ENCODE measurements at regions not wholly inside any gene's neighbourhood (a gene's known extent, or its start where the extent isn't known, plus 50 kb on each side); places are given as distances from the start of the nearest gene placed in this dataset.
"Not testable (repeated sequence)": the region's sequence is repeated elsewhere in the genome, so short reads cannot be mapped to it uniquely, and the experiment has no call there.

DNA sequence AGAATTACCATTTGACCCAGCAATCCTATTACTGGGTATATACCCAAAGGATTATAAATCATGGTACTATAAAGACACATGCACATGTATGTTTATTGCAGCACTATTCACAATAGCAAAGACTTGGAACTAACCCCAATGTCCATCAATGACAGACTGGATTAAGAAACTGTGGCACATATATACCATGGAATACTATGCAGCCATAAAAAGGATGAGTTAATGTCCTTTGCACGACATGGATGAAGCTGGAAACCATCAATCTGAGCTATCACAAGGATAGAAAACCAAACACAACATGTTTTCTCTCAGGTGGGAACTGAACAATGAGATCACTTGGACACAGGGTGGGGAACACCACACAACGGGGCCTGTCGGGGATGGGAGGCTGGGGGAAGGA, 123.4 kb upstream of the RIOK3 start:
- H3K36me3 ChIP-seq (ENCODE audit: control insufficient read depth, insufficient read depth, low read length); H3K4me1 ChIP-seq (ENCODE audit: control insufficient read depth, insufficient read depth, low read length); H3K27ac ChIP-seq (ENCODE audit: insufficient read depth, low read depth, low read length, poor library complexity, severe bottlenecking); H3K9me3 ChIP-seq (ENCODE audit: control insufficient read depth, low read length); H3K4me3 ChIP-seq (ENCODE audit: insufficient read depth, low read depth, low read length); H3K27me3 ChIP-seq (ENCODE audit: control insufficient read depth, insufficient read depth, low read length, poor library complexity, severe bottlenecking): not testable (repeated sequence)
- WGBS, 2 experiments, result 93 to 97% methylated on average over 3 of the region's 3 CpGs

DNA sequence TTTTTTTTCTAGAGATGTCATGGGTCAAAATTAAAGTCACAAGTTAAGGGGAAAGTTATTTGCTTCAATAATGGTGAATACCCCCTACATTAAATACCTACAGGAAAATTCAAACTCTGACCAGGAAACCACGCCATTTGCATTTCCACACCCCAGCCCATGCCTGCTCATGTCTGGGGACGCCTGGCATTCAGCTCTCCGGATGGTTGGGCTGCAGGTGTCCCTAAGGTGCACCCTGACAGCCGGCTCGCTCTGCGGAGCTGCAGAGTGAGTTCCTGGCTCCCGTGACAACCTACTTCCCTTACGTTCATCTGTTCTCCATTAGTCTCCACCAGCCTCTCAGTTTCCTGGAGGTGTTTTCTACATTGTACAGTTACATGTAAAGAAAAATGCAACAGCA, 122.7 kb upstream of the RIOK3 start:
- Histone ChIP-seq H3K27ac (ENCODE audit: insufficient read depth, low read depth, low read length, poor library complexity, severe bottlenecking) (no peak overlapping the region), H3K4me3 (ENCODE audit: insufficient read depth, low read depth, low read length) (no peak overlapping the region), H3K4me1 (ENCODE audit: control insufficient read depth, insufficient read depth, low read length) (no peaks in the 10 kb centered on the region), H3K36me3 (ENCODE audit: control insufficient read depth, insufficient read depth, low read length) (no peaks in the 10 kb centered on the region), H3K9me3 (ENCODE audit: control insufficient read depth, low read length) (no peaks in the 10 kb centered on the region), H3K27me3 (ENCODE audit: control insufficient read depth, insufficient read depth, low read length, poor library complexity, severe bottlenecking) (no peaks in the 10 kb centered on the region)
- 91 to 95% methylated on average over 8 of the region's 8 CpGs for WGBS, 2 experiments

DNA sequence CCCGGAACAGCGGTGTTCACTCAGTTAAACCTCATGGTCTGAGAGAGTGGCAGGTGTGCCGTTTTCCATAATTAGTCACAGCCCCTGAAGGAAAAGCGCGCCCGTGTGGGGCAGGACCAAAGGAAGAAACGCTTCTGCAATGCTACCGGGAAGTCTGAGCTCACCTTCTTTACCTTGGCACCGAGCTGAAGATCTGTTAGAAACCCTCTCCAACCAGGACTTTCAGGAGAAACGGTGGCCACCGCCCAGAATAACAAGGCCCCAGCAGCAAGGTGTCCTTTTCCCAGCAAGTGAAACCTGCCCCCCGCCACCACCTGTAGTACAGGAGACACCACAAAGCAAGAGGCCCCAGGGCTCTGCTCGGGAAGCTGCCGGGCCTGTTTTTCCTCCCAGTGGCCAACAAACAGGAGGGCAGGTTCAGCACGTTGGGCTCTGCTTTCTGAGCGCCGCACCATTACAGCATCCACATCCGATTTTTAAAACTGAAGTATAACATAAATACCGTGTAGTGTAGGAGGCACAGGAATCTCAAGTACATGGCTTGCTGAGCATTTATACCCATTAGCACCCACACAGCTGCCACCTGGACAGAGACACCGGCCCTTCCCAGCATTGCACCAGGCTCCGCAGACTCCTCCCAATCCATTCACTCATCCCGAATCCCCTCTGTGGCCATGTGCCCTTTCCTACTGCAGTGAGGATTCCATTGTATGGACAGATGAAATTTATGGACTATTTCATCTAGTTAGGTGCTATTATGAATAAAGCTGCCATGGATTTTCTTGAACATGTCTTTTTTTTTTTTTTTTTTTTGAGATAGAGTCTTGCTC, 121.8 kb upstream of the RIOK3 start:
- H3K4me1 ChIP-seq (ENCODE audit: control insufficient read depth, insufficient read depth, low read length), result no peaks in the 10 kb centered on the region
- H3K27ac ChIP-seq (ENCODE audit: insufficient read depth, low read depth, low read length, poor library complexity, severe bottlenecking), result no peak overlapping the region
- no peaks in the 10 kb centered on the region for H3K36me3 ChIP-seq (ENCODE audit: control insufficient read depth, insufficient read depth, low read length)
- 84 to 88% methylated on average over 21 to 22 of the region's 22 CpGs for WGBS, 2 experiments
- no peak overlapping the region for H3K4me3 ChIP-seq (ENCODE audit: insufficient read depth, low read depth, low read length)
- H3K9me3 ChIP-seq (ENCODE audit: control insufficient read depth, low read length), result no peaks in the 10 kb centered on the region
- H3K27me3 ChIP-seq (ENCODE audit: control insufficient read depth, insufficient read depth, low read length, poor library complexity, severe bottlenecking), result no peaks in the 10 kb centered on the region

DNA sequence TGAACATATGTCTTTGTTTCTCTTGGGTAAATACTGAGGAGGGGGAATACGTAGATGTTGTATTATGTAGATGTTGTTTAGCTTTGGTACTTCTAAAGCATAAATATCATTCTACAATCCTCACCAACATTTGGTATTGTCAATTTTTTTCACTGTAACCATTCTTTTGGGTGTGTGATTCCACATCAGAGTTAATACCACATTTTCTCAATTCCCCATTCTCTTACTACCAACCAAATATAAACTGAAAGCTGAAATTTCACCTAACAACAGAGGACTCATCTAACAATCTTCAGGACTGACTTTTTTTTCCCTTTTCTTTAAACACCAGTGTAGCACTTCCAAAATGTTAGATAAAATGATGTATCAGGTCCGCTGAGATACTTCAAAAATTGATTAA, 120.7 kb upstream of the RIOK3 start:
- H3K4me3 ChIP-seq (ENCODE audit: insufficient read depth, low read depth, low read length), result no peak overlapping the region
- no peaks in the 10 kb centered on the region for H3K9me3 ChIP-seq (ENCODE audit: control insufficient read depth, low read length)
- H3K27ac ChIP-seq (ENCODE audit: insufficient read depth, low read depth, low read length, poor library complexity, severe bottlenecking), result no peak overlapping the region
- H3K27me3 ChIP-seq (ENCODE audit: control insufficient read depth, insufficient read depth, low read length, poor library complexity, severe bottlenecking), result no peaks in the 10 kb centered on the region
- WGBS, 2 experiments, result 100% methylated on average over 1 of the region's 2 CpGs; no CpG with 5 or more reads in 1 of the 2 experiments
- no peaks in the 10 kb centered on the region for H3K4me1 ChIP-seq (ENCODE audit: control insufficient read depth, insufficient read depth, low read length)
- no peaks in the 10 kb centered on the region for H3K36me3 ChIP-seq (ENCODE audit: control insufficient read depth, insufficient read depth, low read length)

DNA sequence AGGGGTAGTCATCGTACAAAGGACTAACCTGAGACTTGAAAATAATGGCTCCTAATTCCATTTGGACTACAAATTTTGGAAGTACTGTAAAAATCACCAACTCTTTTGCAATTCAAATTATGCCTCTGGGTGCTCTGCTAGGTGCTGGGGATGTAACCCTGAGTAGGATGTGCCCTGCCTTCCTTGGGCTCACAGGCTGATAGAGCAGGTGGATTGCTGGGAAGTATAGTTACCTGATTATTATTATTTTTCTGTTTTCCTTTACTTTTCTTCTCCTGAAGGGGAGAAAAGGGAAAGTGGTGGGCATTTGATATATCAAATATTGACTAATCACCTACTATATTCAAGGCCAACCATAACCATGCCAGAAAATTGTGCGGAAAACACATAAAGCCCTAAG, 119.3 kb upstream of the RIOK3 start:
- no peaks in the 10 kb centered on the region for H3K27me3 ChIP-seq (ENCODE audit: control insufficient read depth, insufficient read depth, low read length, poor library complexity, severe bottlenecking)
- no peak overlapping the region for H3K4me3 ChIP-seq (ENCODE audit: insufficient read depth, low read depth, low read length)
- WGBS, 2 experiments, result 0 to 47% methylated on average over 1 to 2 of the region's 2 CpGs
- no peaks in the 10 kb centered on the region for H3K36me3 ChIP-seq (ENCODE audit: control insufficient read depth, insufficient read depth, low read length)
- no peak overlapping the region for H3K27ac ChIP-seq (ENCODE audit: insufficient read depth, low read depth, low read length, poor library complexity, severe bottlenecking)
- no peaks in the 10 kb centered on the region for H3K9me3 ChIP-seq (ENCODE audit: control insufficient read depth, low read length)
- H3K4me1 ChIP-seq (ENCODE audit: control insufficient read depth, insufficient read depth, low read length), result no peaks in the 10 kb centered on the region

DNA sequence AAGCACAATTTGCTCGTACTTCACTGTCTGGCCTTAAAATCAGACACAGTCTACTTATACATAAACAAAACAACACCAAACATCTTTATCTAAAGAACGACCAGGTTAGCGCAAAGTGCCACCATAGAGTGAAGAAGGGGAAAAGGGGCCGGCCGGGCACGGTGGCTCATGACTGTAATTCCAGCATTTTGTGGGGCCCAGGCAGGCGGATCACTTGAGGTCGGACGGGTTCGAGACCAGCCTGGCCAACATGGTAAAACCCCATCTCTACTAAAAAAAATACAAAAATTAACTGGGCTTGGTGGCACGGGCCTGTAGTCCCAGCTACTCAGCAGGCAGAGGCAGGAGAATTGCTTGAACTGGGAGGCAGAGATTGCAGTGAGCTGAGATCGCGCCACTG, 118.5 kb upstream of the RIOK3 start:
- Histone ChIP-seq H3K36me3 (ENCODE audit: control insufficient read depth, insufficient read depth, low read length) (no peaks in the 10 kb centered on the region), H3K27ac (ENCODE audit: insufficient read depth, low read depth, low read length, poor library complexity, severe bottlenecking) (no peak overlapping the region), H3K9me3 (ENCODE audit: control insufficient read depth, low read length) (no peaks in the 10 kb centered on the region), H3K4me3 (ENCODE audit: insufficient read depth, low read depth, low read length) (no peak overlapping the region), H3K27me3 (ENCODE audit: control insufficient read depth, insufficient read depth, low read length, poor library complexity, severe bottlenecking) (no peaks in the 10 kb centered on the region), H3K4me1 (ENCODE audit: control insufficient read depth, insufficient read depth, low read length) (no peaks in the 10 kb centered on the region)
- WGBS, 2 experiments, result 88 to 93% methylated on average over 13 of the region's 13 CpGs

DNA sequence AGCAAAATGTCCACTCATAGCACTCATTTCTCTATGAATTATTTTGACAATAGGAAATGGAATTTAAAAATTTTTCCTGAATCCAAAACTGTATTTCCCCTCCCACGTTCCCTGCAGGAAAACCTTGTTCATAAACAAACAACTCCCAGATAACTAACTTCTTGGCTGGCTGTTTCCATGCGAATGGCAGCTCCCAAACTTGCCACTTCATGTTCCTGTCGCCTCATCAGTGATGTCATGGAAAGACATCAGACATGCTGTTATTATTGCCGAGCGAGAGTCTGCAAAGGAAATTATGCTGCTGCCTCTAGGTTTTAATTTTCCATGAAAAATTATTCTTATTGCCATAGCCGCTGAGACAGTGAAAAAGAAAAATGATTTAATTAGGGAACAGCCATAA, 117.0 kb upstream of the RIOK3 start:
- H3K27ac ChIP-seq (ENCODE audit: insufficient read depth, low read depth, low read length, poor library complexity, severe bottlenecking), result no peak overlapping the region
- WGBS, 2 experiments, result 93 to 95% methylated on average over 6 of the region's 6 CpGs
- no peak overlapping the region for H3K4me3 ChIP-seq (ENCODE audit: insufficient read depth, low read depth, low read length)

DNA sequence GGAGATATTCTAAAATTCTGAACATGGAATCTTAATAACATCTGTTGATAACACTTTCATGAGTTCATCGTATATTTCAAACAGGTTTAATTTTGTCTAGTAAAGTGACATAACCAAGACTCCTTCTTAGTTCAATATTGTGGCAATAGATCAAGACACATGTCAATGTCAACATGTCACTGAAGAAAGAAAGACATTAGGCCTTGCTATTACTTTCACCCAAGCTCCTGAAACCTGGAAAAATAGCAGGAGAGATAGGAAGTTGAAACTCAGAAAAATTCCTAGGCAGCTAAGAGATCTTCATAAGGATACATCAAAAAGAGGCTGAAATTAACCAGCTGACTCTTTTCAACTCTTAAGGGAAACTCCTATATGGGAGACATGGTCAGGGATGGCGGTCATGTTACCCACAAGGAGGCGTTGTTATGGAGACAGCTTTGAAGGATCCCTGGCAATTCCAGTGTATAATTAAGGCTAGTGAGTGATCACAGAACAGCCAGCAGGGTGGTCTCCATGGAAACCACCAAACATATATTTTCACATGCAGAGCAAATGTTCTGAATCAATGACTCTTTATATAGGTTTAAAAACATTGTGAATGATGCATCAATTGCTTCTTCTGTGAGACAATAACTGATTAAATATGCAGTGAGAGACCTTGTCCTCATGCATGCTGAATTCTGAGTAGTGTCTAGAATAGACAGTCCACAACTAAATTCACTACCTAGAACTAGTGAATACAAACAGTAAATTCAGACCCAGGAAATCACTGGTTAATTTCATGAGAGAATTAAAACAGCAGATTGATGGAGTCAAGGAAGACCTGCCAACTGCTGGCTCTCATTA, 115.3 kb upstream of the RIOK3 start:
- H3K4me3 ChIP-seq (ENCODE audit: insufficient read depth, low read depth, low read length), result no peak overlapping the region
- no peaks in the 10 kb centered on the region for H3K9me3 ChIP-seq (ENCODE audit: control insufficient read depth, low read length)
- H3K4me1 ChIP-seq (ENCODE audit: control insufficient read depth, insufficient read depth, low read length), result no peaks in the 10 kb centered on the region
- WGBS, 2 experiments, result 80 to 81% methylated on average over 2 to 3 of the region's 3 CpGs
- H3K36me3 ChIP-seq (ENCODE audit: control insufficient read depth, insufficient read depth, low read length), result no peaks in the 10 kb centered on the region
- peak overlapping the region; percentile 55 for H3K27ac ChIP-seq (ENCODE audit: insufficient read depth, low read depth, low read length, poor library complexity, severe bottlenecking)
- H3K27me3 ChIP-seq (ENCODE audit: control insufficient read depth, insufficient read depth, low read length, poor library complexity, severe bottlenecking), result no peaks in the 10 kb centered on the region

More for the DNA sequence above, 117.0 kb upstream of the RIOK3 start:
- Histone ChIP-seq H3K9me3 (ENCODE audit: control insufficient read depth, low read length) (no peaks in the 10 kb centered on the region), H3K36me3 (ENCODE audit: control insufficient read depth, insufficient read depth, low read length) (no peaks in the 10 kb centered on the region), H3K4me1 (ENCODE audit: control insufficient read depth, insufficient read depth, low read length) (no peaks in the 10 kb centered on the region), H3K27me3 (ENCODE audit: control insufficient read depth, insufficient read depth, low read length, poor library complexity, severe bottlenecking) (no peaks in the 10 kb centered on the region)

DNA sequence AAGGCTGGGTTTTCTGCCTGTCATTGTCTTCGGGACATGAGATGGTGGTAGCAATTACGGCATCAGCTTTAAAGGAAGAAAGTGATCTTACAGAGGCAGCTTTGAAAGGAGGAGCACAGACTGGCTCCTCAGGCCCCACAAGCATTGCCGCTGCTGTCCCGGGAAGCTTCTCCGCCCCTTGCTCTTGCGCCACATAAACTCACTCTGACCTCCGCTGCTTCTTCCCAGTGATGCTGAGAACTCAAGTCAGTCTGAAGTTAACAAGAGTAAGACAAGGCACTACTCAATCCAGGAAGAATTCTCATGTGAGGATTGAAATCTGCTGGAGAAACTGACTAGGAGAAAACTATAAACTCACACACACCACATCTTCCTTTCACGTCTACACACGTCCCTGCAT, 112.4 kb upstream of the RIOK3 start:
- H3K27me3 ChIP-seq (ENCODE audit: control insufficient read depth, insufficient read depth, low read length, poor library complexity, severe bottlenecking), result no peaks in the 10 kb centered on the region
- no peak overlapping the region for H3K27ac ChIP-seq (ENCODE audit: insufficient read depth, low read depth, low read length, poor library complexity, severe bottlenecking)
- 76 to 79% methylated on average over 8 to 9 of the region's 9 CpGs for WGBS, 2 experiments

DNA sequence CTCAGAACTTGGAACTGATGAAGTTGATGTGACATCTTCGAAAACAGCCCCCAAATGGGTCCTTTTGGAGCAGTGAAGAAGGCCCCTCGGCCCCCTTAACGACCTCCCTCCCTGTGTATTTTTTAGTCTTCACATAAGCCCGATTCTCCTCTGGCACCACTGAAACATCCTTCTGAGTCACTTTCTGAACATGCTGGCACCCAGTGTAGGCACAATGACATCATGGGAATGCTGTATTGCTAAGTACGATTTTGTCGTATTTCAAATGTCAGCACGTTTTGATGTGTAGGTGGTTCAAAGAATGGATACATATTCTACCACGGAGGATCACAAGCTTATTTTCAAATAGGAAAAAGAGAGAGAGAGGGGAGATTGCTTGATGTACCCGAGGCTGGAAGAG, 111.7 kb upstream of the RIOK3 start:
- 93 to 94% methylated on average over 8 to 9 of the region's 9 CpGs for WGBS, 2 experiments
- no peak overlapping the region for H3K4me3 ChIP-seq (ENCODE audit: insufficient read depth, low read depth, low read length)
- H3K27me3 ChIP-seq (ENCODE audit: control insufficient read depth, insufficient read depth, low read length, poor library complexity, severe bottlenecking), result no peaks in the 10 kb centered on the region
- no peak overlapping the region for H3K27ac ChIP-seq (ENCODE audit: insufficient read depth, low read depth, low read length, poor library complexity, severe bottlenecking)
- no peaks in the 10 kb centered on the region for H3K36me3 ChIP-seq (ENCODE audit: control insufficient read depth, insufficient read depth, low read length)
- H3K9me3 ChIP-seq (ENCODE audit: control insufficient read depth, low read length), result no peaks in the 10 kb centered on the region
- H3K4me1 ChIP-seq (ENCODE audit: control insufficient read depth, insufficient read depth, low read length), result no peaks in the 10 kb centered on the region

More for the DNA sequence above, 112.4 kb upstream of the RIOK3 start:
- H3K36me3 ChIP-seq (ENCODE audit: control insufficient read depth, insufficient read depth, low read length), result no peaks in the 10 kb centered on the region
- H3K4me1 ChIP-seq (ENCODE audit: control insufficient read depth, insufficient read depth, low read length), result no peaks in the 10 kb centered on the region
- no peak overlapping the region for H3K4me3 ChIP-seq (ENCODE audit: insufficient read depth, low read depth, low read length)
- H3K9me3 ChIP-seq (ENCODE audit: control insufficient read depth, low read length), result no peaks in the 10 kb centered on the region
